ENCODE measurements at regions not wholly inside any gene's neighbourhood (a gene's known extent, or its start where the extent isn't known, plus 50 kb on each side); places are given as distances from the start of the nearest gene placed in this dataset.

- TF ChIP-seq, protein P1, sequence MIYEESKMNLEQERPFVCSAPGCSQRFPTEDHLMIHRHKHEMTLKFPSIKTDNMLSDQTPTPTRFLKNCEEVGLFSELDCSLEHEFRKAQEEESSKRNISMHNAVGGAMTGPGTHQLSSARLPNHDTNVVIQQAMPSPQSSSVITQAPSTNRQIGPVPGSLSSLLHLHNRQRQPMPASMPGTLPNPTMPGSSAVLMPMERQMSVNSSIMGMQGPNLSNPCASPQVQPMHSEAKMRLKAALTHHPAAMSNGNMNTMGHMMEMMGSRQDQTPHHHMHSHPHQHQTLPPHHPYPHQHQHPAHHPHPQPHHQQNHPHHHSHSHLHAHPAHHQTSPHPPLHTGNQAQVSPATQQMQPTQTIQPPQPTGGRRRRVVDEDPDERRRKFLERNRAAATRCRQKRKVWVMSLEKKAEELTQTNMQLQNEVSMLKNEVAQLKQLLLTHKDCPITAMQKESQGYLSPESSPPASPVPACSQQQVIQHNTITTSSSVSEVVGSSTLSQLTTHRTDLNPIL (CRISPR knock-in tag; IDR thresholded peaks at IDR 0.05; ENCODE audit: low read depth), result no peak
- TF ChIP-seq ZFP30 (CRISPR knock-in tag; IDR thresholded peaks at IDR 0.05) (no peak), BACH2 (CRISPR knock-in tag; IDR thresholded peaks at IDR 0.05; ENCODE audit: borderline replicate concordance) (no peak), ZNF565 (CRISPR knock-in tag; conservative IDR thresholded peaks at IDR 0.05; ENCODE audit: low read depth) (no peak), ZNF70 (CRISPR knock-in tag; IDR thresholded peaks at IDR 0.05) (no peak)
- TF ChIP-seq, protein P2, sequence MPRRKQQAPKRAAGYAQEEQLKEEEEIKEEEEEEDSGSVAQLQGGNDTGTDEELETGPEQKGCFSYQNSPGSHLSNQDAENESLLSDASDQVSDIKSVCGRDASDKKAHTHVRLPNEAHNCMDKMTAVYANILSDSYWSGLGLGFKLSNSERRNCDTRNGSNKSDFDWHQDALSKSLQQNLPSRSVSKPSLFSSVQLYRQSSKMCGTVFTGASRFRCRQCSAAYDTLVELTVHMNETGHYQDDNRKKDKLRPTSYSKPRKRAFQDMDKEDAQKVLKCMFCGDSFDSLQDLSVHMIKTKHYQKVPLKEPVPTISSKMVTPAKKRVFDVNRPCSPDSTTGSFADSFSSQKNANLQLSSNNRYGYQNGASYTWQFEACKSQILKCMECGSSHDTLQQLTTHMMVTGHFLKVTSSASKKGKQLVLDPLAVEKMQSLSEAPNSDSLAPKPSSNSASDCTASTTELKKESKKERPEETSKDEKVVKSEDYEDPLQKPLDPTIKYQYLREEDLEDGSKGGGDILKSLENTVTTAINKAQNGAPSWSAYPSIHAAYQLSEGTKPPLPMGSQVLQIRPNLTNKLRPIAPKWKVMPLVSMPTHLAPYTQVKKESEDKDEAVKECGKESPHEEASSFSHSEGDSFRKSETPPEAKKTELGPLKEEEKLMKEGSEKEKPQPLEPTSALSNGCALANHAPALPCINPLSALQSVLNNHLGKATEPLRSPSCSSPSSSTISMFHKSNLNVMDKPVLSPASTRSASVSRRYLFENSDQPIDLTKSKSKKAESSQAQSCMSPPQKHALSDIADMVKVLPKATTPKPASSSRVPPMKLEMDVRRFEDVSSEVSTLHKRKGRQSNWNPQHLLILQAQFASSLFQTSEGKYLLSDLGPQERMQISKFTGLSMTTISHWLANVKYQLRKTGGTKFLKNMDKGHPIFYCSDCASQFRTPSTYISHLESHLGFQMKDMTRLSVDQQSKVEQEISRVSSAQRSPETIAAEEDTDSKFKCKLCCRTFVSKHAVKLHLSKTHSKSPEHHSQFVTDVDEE (CRISPR knock-in tag; IDR thresholded peaks at IDR 0.05), result no peak
Observed at GRCh38 chr18:24819141-24819890, 358.9 kb downstream of the HRH4 start.

All from SK-N-SH treated with all-trans-retinoic acid at 6 μM for 48 hours (cell line).